ENCODE measurements at regions not wholly inside any gene's neighbourhood (a gene's known extent, or its start where the extent isn't known, plus 50 kb on each side); places are given as distances from the start of the nearest gene placed in this dataset.

DNA sequence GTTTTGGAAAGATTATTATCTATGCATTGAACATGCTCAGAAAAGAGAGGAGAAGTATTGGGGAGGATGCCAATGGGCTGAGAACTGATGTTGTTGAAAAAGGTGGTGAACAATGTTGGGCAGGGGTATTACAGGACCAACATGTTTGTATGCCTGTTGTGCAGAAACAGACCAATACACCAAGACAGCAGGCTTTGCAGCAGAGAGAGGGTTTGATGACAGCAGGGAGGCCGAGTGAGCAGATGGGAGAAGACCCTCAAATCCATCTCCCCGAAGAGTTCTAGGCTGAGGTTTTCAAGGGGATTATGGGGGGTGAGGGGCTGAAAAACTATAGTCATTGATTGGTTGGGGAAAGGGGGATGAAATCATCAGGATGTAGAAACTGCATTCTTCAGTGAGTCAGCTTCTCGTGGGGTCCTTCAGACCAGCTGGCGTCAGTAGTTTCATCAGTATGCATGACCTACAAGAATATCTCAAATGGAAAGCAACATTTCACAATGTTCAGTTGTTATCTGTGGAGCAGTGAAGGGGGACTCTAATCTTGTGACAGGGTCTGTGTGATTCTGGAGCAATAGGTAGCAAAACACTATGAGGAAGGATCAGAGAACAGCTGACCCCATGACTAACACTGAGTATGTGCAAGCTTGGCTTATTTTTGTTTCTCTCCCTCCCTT is 167.8 kb downstream of the BAMBI start:
- H3K36me3 ChIP-seq: no peaks in the 10 kb centered on the region
- peaks cover 0 to 22% (median 10%) of the 10 kb centered on the region in 12 donors for H3K4me1 ChIP-seq
- intact Hi-C loops (cut with DNase I): loop anchor here in 1 of 10 donors (10.0 kb wide), 1 partner anchor 140 kb away; no protein-coding TSS in a partner anchor
- no peak overlapping the region for H3K4me3 ChIP-seq
- ATAC-seq (no peak), DNase-seq (no peak)
- WGBS, 4 donors: 85 to 94% (median 87%) methylated on average over 4 of the region's 4 CpGs
- TF ChIP-seq, protein P1, sequence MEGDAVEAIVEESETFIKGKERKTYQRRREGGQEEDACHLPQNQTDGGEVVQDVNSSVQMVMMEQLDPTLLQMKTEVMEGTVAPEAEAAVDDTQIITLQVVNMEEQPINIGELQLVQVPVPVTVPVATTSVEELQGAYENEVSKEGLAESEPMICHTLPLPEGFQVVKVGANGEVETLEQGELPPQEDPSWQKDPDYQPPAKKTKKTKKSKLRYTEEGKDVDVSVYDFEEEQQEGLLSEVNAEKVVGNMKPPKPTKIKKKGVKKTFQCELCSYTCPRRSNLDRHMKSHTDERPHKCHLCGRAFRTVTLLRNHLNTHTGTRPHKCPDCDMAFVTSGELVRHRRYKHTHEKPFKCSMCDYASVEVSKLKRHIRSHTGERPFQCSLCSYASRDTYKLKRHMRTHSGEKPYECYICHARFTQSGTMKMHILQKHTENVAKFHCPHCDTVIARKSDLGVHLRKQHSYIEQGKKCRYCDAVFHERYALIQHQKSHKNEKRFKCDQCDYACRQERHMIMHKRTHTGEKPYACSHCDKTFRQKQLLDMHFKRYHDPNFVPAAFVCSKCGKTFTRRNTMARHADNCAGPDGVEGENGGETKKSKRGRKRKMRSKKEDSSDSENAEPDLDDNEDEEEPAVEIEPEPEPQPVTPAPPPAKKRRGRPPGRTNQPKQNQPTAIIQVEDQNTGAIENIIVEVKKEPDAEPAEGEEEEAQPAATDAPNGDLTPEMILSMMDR (IDR thresholded peaks at IDR 0.05): no peak
- no peak for TF ChIP-seq POLR2A (IDR thresholded peaks at IDR 0.05)
- H3K27ac ChIP-seq: no peak overlapping the region
- peaks cover 0 to 17% (median 3%) of the 10 kb centered on the region in 12 donors for H3K9me3 ChIP-seq
- no peaks in the 10 kb centered on the region for H3K27me3 ChIP-seq

DNA sequence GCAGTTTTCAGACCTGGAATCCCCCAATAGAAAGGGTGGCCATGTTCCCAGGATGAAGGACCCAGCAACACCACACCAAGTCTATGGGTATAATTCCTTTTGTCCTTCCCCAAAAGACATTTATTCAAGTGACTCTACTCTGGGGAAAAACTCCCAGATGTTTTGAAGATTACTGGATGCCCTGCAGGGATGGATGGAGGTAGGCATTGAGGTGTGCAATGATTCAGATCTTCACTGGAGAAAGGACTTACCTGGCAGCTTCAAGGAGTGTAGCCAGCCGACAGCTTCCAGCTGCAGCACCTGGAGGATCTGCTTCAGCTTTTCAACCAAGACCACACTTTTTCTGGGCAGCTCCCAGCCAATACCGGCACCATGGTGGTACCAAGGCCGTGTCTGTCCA is 172.0 kb downstream of the BAMBI start:
- TF ChIP-seq, protein P1 (IDR thresholded peaks at IDR 0.05): no peak
- TF ChIP-seq POLR2A (IDR thresholded peaks at IDR 0.05): no peak
- ATAC-seq (no peak), DNase-seq (no peak)
- intact Hi-C loops (cut with DNase I): loop anchor here in 1 of 10 donors (10.0 kb wide), 1 partner anchor 135 kb away; no protein-coding TSS in a partner anchor
- WGBS, 4 donors: 87 to 97% (median 94%) methylated on average over 3 of the region's 3 CpGs
- Histone ChIP-seq H3K36me3 (no peaks in the 10 kb centered on the region), H3K27me3 (no peaks in the 10 kb centered on the region), H3K27ac (no peak overlapping the region), H3K4me3 (no peak overlapping the region), H3K9me3 (peaks cover 0 to 14% (median 3%) of the 10 kb centered on the region in 12 donors), H3K4me1 (peaks cover 0 to 3% (median 0%) of the 10 kb centered on the region in 12 donors)

DNA sequence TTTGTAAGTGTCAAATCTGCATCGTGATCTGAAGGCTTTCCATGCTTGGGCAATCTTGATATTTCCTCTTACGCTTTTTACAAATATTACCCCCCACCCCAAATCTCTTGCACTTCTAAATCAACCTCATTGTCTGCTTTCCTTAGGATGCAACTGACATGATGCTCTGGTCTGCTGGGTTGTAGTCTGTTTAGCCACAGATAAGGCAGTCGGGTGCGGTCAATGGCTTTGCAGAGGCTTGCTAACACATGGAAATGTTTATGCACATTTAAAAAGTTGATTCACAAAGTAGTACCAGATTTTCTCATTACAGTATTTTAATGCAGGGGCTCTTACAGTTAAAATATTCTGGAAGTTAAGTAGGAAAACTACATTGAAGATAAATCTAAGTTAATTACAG is 172.5 kb downstream of the BAMBI start:
- H3K27ac ChIP-seq: no peak overlapping the region
- H3K4me3 ChIP-seq: no peak overlapping the region
- DNase-seq: no peak
- H3K27me3 ChIP-seq: no peaks in the 10 kb centered on the region
- intact Hi-C loops (cut with DNase I): loop anchor here in 1 of 10 donors (10.0 kb wide), 1 partner anchor 135 kb away; no protein-coding TSS in a partner anchor
- peaks cover 0 to 3% (median 0%) of the 10 kb centered on the region in 12 donors for H3K4me1 ChIP-seq
- TF ChIP-seq, protein P1 (IDR thresholded peaks at IDR 0.05): no peak
- no peak for TF ChIP-seq POLR2A (IDR thresholded peaks at IDR 0.05)
- no peaks in the 10 kb centered on the region for H3K36me3 ChIP-seq
- WGBS, 4 donors: 84 to 94% (median 89%) methylated on average over 4 of the region's 4 CpGs
- H3K9me3 ChIP-seq: peaks cover 0 to 9% (median 3%) of the 10 kb centered on the region in 12 donors
- no peak for ATAC-seq

DNA sequence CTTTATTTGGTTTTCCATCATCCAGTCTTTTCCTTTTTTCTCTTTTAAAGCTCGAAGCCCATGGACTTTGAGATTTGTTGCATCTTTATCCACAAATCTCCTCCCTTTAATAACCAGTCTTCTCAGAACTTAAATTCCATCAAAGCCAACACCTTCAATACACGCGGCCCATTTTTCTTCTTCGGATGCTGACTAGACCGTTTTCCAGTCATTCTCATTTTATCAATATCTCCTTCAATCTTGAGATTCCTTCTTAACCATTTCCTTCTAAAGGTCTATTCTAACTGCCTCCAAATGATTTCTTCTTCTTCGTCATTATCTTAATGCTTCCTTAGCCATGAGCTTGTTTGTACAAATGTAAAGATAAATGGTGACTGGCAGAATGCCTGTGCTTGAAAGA is 173.5 kb downstream of the BAMBI start:
- TF ChIP-seq, protein P1 (IDR thresholded peaks at IDR 0.05): no peak
- TF ChIP-seq POLR2A (IDR thresholded peaks at IDR 0.05): no peak
- intact Hi-C loops (cut with DNase I): no loop called here

More for the DNA sequence above, 173.5 kb downstream of the BAMBI start:
- Histone ChIP-seq H3K4me1 (peaks cover 0 to 3% (median 0%) of the 10 kb centered on the region in 12 donors), H3K9me3 (no peaks in the 10 kb centered on the region), H3K36me3 (no peaks in the 10 kb centered on the region), H3K4me3 (no peak overlapping the region), H3K27ac (no peak overlapping the region), H3K27me3 (no peaks in the 10 kb centered on the region)
- ATAC-seq: no peak
- DNase-seq: no peak
- WGBS, 4 donors: 86 to 92% (median 88%) methylated on average over 6 of the region's 6 CpGs

All from heart left ventricle (tissue), 16 donors.